NCI-H1930 (cell line): ENCODE measurements at regions not wholly inside any gene's neighbourhood (a gene's known extent, or its start where the extent isn't known, plus 50 kb on each side); places are given as distances from the start of the nearest gene placed in this dataset.

Experiments used
- DNase-seq, 2 experiments: peaks; one replicate each; lab custom pipeline; 2025; lab: John Stamatoyannopoulos, UW

GRCh38 chr6:91293395-91293794 lies 706.5 kb upstream of the MAP3K7 start:
- DNase-seq, result no peak

GRCh38 chr6:91291071-91291470 lies 704.2 kb upstream of the MAP3K7 start:
- no peak for DNase-seq

GRCh38 chr6:91288741-91289140 lies 701.9 kb upstream of the MAP3K7 start:
- DNase-seq, result no peak

- DNase-seq, result no peak
These were observed 695.0 kb upstream of the MAP3K7 start for GRCh38 chr6:91281901-91282300.

- no peak for DNase-seq
These were observed 693.6 kb upstream of the MAP3K7 start for GRCh38 chr6:91280494-91280830.

DNA sequence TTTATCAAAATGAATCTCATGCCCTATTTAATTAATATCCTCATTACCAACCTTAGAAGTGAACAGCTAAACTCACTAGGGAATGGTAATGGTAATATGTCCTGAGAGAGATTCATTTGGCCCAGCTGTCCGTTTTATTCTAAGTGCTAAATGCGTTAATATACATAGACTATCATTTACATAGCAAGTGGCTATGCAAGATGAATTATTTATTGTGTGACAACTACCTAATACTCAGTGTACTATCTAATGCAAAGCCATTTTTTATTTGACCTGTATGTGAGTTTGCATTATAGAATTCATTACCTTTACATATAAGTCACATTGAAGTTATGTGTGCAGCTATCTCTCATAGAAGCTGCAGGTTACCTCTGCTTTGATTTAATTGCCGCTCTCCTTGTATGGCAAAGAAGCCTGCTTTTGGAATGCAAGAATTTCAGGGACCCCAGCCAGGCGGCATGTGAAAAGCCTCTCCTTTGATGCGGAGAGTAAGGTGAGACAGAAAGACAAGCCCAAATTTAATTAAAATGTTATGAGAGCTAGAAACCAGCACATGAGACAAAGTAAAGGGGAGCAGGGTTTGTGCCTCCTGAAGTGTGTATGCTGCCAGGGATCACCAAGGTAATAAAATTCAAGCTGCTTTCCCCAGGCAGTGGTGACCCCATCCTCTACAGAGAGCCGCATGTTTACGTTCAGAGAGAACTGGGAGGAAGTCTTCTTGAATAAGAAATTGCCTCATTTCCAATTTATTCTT lies 693.0 kb upstream of the MAP3K7 start:
- DNase-seq, result no peak

DNA sequence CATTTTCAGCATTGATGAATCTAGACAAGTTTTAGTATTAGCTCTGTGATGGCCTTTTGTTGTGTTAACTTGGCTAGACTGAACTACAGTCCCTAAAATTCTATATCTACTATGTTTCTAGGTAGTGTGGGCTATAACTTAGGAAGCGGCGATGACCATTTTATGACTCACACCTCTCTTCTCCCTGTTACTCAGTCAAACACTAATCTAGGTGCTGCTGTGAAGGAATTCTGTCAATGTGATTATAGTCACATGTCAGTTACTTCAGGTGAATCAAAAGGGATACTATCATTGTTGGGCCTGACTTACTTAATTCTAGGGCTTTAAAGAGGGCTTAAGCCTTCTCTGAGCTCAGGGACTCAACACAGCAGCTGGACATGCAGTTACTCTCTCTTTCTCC lies 691.5 kb upstream of the MAP3K7 start:
- DNase-seq, result no peak

DNA sequence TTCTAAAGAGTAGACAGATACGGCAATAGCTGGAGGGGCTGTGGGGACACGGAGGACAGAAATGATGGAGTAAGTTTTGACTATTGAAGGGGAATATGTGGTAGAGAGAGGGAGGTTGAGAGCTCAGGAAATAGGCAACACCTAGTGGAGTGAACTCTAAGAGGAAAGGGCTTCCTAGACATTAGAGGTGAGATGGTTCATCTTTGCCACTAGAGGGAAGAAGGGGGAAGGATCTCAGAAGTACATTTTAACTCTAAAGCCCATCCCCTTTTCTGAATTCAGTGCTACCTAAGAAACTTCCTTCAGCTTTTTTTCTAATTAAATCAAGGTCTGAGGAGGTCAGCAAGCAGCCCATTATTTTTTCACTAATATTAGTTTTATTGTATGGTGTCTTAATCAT lies 689.4 kb upstream of the MAP3K7 start:
- DNase-seq, result no peak

DNA sequence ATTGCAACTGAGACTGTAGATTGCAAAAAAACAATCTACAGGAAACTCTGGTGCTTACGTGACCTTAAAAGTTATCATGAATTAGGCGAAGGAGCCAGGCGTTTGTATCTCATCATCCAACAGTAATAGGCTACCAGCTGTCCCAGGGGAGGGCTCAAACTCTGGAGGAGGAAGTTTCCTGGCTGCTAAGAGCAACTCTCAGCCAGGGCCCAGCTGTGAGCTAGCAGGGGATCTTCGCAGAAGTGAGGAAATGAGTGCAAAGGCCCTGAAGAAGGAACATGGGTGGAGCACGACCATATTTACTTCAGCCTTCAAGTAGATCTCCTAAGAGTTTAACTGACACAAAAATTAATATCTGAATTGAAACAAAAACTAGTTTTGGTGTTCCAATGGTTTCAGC lies 686.9 kb upstream of the MAP3K7 start:
- DNase-seq, result no peak

- DNase-seq, result no peak
These were observed 684.9 kb upstream of the MAP3K7 start for GRCh38 chr6:91271807-91272206.

DNA sequence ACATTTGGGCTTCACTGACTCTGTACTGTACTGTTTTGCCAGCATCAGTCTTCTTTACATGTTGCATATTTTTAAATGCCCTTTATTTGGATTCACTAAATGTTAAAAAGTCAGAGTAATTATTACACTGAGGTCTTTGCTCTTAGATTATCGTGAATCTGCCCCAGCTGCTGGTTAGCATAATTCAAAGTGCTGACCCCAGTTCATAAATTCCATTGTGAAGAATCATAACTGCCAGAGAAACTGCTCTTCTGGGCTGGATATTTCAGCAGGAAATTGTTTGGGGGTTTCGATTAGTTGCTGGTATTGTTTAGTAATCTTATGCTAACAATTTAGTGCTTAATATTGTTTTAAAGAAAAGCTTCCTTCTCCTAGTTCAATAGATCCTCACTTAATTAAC lies 682.1 kb upstream of the MAP3K7 start:
- DNase-seq, result no peak

- DNase-seq, result no peak
These were observed 680.4 kb upstream of the MAP3K7 start for GRCh38 chr6:91267246-91267645.

- DNase-seq, result no peak
These were observed 679.3 kb upstream of the MAP3K7 start for GRCh38 chr6:91266156-91266555.

- no peak for DNase-seq
These were observed 656.6 kb upstream of the MAP3K7 start for GRCh38 chr6:91243436-91243835.

DNA sequence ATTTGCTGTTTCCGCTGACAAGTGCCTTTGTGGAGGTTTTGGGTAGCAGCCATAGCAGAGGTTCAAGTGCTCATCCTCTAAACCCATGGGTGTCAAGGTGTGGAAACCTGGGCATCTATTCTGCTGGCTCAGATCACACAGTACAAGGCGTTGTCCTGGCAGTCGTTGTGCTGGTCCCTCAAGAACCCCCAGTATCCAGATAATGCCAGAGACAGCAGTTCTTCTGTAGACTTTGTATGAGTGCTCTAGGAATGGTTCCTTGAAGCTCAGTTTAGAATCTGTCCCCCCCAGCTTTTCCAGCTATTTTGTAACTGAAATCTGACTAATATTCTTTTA lies 655.7 kb upstream of the MAP3K7 start:
- DNase-seq, result no peak

GRCh38 chr6:91241946-91242613 lies 655.2 kb upstream of the MAP3K7 start:
- no peak for DNase-seq

DNA sequence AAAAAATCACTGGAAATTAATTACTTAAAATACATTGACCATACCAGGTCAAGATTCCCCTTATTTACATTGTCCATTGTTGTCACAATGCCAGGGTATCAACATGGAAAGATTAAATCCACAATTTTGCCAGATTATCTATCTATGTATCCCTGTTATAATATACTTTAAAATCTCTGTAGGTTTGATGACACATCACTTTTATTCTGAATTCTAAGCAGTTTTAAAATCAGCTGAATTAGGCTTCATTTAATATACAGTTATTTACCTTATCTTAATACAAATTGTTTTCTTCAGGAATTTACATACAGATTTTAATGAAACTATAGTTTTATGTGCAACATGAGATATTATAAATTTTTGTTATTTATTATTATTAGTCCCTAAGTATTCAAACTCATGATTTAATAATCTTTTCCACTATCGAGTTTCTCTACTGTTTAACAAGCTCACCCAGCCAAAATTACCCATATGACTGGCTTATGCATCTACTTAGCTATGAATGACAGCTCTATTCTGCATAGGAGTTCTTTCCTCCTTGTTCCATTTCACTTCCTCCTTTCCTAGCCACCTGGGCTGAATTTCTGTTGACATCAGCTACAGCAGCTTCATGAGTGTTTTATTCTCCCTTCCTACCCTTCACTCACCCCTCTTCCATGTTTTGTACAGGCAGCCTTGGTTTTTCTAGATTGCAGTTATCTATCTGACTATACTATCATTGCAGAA lies 654.2 kb upstream of the MAP3K7 start:
- DNase-seq, result no peak

DNA sequence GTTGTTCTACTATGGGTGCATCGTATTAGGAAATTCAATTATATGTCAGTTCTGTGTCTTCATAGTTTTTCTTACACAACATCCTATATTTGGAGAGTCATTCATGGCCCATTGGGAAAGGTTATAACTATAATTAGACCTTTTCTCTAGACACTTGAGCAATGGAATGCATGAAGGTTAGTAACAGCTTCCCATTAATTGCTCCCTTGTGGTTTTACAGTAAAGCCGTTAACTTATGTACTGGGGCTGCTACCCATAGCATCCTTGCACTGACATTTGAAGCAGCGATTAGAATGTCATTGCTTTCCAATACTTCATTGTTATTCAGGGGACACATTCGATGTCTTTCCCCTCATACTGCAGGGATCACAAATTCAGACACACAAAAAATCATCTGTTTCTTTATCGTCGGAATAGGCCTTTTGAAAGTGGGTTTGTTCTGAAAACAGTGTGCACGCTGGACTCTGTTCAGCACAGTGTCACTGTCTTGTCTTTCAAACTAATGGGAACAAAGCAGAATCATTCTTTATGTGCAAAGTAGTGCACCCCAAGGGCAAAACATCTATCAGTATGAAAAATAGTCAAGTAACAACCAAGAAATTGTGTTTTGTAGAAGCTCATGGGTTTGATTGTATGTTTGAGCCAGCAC lies 634.3 kb upstream of the MAP3K7 start:
- no peak for DNase-seq

DNA sequence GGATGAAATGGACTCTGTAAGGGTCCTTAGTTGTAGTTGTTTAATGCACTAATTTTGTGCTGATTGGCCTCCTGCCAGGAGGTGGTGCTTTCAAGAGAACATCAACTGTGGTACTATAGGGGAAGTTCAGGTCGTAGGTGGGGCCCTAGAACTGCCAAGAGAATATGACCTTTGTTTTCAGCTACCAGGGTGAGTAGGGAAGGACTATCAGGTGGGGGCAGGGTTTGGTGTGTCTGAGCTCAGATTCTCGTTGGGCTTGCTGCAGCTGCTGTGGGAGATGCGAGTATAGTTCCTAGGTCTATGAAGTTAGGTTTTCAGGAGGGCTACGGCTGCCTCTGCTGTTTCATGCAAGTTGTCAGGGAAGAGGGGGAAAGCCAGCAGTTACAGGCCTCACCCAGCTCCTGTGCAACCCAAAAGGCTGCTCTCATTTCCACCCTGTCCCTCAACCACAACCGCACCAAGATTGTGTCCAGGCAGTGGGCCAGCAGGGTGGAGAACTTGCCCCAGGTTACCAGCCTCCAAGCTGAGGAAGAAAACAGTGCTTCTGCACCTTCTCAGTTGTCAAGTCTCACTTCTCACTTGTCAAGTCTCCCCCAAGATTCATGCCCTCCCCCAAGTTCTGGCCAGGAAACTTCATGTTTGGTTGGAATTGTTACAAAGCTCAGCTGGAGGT lies 626.5 kb upstream of the MAP3K7 start:
- no peak for DNase-seq

DNA sequence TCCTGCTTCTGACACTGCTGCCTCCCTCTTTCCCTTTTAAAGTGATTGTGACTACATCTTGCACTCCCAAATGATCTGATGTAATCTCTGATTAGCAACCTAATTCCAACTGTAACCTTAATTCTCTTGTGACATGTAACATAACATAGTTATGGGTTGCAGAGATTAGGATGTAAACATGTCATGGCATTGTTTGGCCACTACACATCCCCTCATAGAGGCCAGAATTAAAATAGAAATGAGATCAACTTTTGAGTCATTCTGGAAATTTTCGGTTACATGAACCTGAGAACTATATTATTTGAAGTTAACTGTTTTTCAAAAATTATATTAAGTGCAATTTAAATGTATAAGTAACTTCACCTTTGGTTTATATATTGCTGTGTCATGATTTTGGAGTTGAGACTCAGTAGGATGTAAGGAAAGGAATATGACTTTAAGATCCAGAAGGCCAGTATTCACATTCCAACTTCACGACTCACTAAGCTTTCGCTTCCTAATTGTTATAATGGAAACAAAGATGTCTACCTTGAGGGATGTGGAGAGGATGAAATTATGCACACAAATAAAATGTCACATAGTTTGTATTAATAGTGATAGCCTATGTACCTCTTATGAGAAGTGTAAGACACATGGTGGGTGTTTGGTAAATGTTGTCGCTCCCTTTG lies 611.9 kb upstream of the MAP3K7 start:
- DNase-seq, result no peak

- no peak for DNase-seq
These were observed 609.9 kb upstream of the MAP3K7 start for GRCh38 chr6:91196729-91197128.

GRCh38 chr6:91193446-91193845 lies 606.6 kb upstream of the MAP3K7 start:
- no peak for DNase-seq
